ENCODE measurements at regions not wholly inside any gene's neighbourhood (a gene's known extent, or its start where the extent isn't known, plus 50 kb on each side); places are given as distances from the start of the nearest gene placed in this dataset.
"Not testable (repeated sequence)": the region's sequence is repeated elsewhere in the genome, so short reads cannot be mapped to it uniquely, and the experiment has no call there.

GRCh38 chr2:36302911-36303310, 52.7 kb upstream of the CRIM1 start:
- DNase-seq, result no peak

GRCh38 chr2:36301843-36302242, 53.7 kb upstream of the CRIM1 start:
- DNase-seq, result no peak

GRCh38 chr2:36300697-36301096, 54.9 kb upstream of the CRIM1 start:
- DNase-seq, result no peak

GRCh38 chr2:36296798-36297197, 58.8 kb upstream of the CRIM1 start:
- no peak for DNase-seq

- no peak for DNase-seq
Observed at GRCh38 chr2:36294316-36294721, 61.3 kb upstream of the CRIM1 start.

GRCh38 chr2:36290306-36290856, 65.2 kb upstream of the CRIM1 start:
- DNase-seq, result no peak

GRCh38 chr2:36289731-36290130, 65.8 kb upstream of the CRIM1 start:
- DNase-seq, result no peak

- no peak for DNase-seq
Observed at GRCh38 chr2:36287363-36288275, 68.0 kb upstream of the CRIM1 start.

- not testable (repeated sequence) for DNase-seq
Observed at GRCh38 chr2:36279506-36279905, 76.1 kb upstream of the CRIM1 start.

GRCh38 chr2:36277881-36278523, 77.6 kb upstream of the CRIM1 start:
- no peak for DNase-seq

- no peak for DNase-seq
Observed at GRCh38 chr2:36277146-36277808, 78.3 kb upstream of the CRIM1 start.

- no peak for DNase-seq
Observed at GRCh38 chr2:36271266-36271665, 84.3 kb upstream of the CRIM1 start.

GRCh38 chr2:36270758-36271157, 84.8 kb upstream of the CRIM1 start:
- DNase-seq, result no peak

- no peak for DNase-seq
Observed at GRCh38 chr2:36267194-36267593, 88.4 kb upstream of the CRIM1 start.

GRCh38 chr2:36266536-36267121, 88.9 kb upstream of the CRIM1 start:
- no peak for DNase-seq

GRCh38 chr2:36262581-36262980, 93.0 kb upstream of the CRIM1 start:
- no peak for DNase-seq

GRCh38 chr2:36255863-36256262, 99.7 kb upstream of the CRIM1 start:
- DNase-seq, result no peak

- no peak for DNase-seq
Observed at GRCh38 chr2:36253086-36253485, 102.5 kb upstream of the CRIM1 start.

- no peak for DNase-seq
Observed at GRCh38 chr2:36246320-36246990, 109.1 kb upstream of the CRIM1 start.

GRCh38 chr2:36245651-36246050, 109.9 kb upstream of the CRIM1 start:
- DNase-seq, result no peak

- DNase-seq, result no peak
Observed at GRCh38 chr2:36238106-36238505, 117.5 kb upstream of the CRIM1 start.

GRCh38 chr2:36235882-36236281, 119.7 kb upstream of the CRIM1 start:
- no peak for DNase-seq

GRCh38 chr2:36235426-36235825, 120.2 kb upstream of the CRIM1 start:
- no peak for DNase-seq
